ENCODE measurements at regions not wholly inside any gene's neighbourhood (a gene's known extent, or its start where the extent isn't known, plus 50 kb on each side); places are given as distances from the start of the nearest gene placed in this dataset.

DNA sequence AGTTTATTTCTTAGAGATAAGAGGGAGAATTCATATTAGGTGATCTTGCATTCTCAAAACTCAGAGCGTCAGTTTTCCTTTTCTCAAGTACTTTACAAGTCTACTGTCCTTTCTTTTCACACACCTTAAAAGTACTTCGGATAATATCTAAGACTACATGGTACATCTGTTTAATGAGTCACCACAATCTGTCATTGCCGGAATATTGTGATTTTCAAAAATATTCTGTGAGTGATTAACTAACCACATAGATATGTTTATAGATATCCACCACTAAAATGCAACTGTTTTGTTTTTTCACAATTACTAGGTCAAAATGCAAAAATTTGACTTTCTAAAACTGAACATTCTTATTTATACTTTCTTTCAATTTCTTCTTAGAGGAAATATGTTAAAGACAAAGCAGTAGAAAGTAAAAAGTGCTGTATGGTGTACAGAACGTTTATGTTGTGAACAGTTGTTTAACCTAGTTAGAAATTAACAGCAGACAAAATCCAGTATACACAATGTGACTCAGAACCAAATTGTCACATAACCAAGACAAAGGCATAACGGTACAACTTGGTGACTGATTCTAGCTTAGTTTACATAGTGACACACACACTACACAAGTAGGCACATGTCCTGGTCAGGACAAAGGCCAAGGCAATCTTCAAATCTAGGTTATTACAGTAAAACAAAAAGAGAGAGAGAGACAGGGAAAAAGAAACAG lies 482.9 kb downstream of the NAF1 start:
- TF ChIP-seq, protein P1, sequence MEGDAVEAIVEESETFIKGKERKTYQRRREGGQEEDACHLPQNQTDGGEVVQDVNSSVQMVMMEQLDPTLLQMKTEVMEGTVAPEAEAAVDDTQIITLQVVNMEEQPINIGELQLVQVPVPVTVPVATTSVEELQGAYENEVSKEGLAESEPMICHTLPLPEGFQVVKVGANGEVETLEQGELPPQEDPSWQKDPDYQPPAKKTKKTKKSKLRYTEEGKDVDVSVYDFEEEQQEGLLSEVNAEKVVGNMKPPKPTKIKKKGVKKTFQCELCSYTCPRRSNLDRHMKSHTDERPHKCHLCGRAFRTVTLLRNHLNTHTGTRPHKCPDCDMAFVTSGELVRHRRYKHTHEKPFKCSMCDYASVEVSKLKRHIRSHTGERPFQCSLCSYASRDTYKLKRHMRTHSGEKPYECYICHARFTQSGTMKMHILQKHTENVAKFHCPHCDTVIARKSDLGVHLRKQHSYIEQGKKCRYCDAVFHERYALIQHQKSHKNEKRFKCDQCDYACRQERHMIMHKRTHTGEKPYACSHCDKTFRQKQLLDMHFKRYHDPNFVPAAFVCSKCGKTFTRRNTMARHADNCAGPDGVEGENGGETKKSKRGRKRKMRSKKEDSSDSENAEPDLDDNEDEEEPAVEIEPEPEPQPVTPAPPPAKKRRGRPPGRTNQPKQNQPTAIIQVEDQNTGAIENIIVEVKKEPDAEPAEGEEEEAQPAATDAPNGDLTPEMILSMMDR (conservative IDR thresholded peaks at IDR 0.05; ENCODE audit: low read length), result no peak
- no peak for TF ChIP-seq EZH2phosphoT487 (IDR thresholded peaks at IDR 0.05; ENCODE audit: borderline replicate concordance, low read depth, low read length)
